H1 (cell line): ENCODE measurements at regions not wholly inside any gene's neighbourhood (a gene's known extent, or its start where the extent isn't known, plus 50 kb on each side); places are given as distances from the start of the nearest gene placed in this dataset.

Source experiments
- CTCF ChIA-PET: fragments of 300-600 bp; sonication (Branson Sonifier 250); formaldehyde crosslinking; loops from one replicate; lab custom pipeline; 2021; ENCODE audit not compliant: partially characterized antibody; lab: Charles Lee
- POLR2A ChIA-PET: fragments of 300-600 bp; sonication (Branson Sonifier 250); formaldehyde crosslinking; loops from one replicate; lab custom pipeline; 2021; ENCODE audit warnings: inconsistent platforms; ENCODE audit not compliant: partially characterized antibody; lab: Charles Lee
- DNase-seq, 2 experiments: peaks; one replicate each; pipeline versions ENCODE4 v3.0.0 to v3.0.0-alpha.2; 2010 to 2022; ENCODE audit warnings: low spot score in 2 of 2, low read depth in 1 of 2, mixed read lengths in 1 of 2
- FAIRE-seq: peaks from 2 replicates; lab custom pipeline; 2011; peaks lifted over from hg19 to GRCh38; lab: Jason Lieb, UNC
- H2AFZ ChIP-seq: 2 replicates; pipeline ENCODE4 v1.8.1; 2012; ENCODE audit warnings: low read length, inconsistent platforms
- H2AK5ac ChIP-seq: 2 replicates; pipeline ENCODE4 v1.6.1; 2013; ENCODE audit warnings: low read depth, low read length
- H2BK120ac ChIP-seq: replicated peaks from 2 replicates; pipeline ENCODE3; 2013; ENCODE audit warnings: low read depth, low read length, inconsistent platforms
- H2BK12ac ChIP-seq: 2 replicates; pipeline ENCODE4 v1.6.1; 2013; ENCODE audit warnings: low read depth, low read length
- H2BK15ac ChIP-seq: 2 replicates; pipeline ENCODE4 v1.6.1; 2013; ENCODE audit warnings: low read length
- H2BK20ac ChIP-seq: 2 replicates; pipeline ENCODE4 v1.6.1; 2013; ENCODE audit warnings: low read length
- H2BK5ac ChIP-seq: 2 replicates; pipeline ENCODE4 v1.6.1; 2013; ENCODE audit warnings: low read depth, low read length
- H3K14ac ChIP-seq: 2 replicates; pipeline ENCODE4 v1.6.1; 2013; ENCODE audit warnings: inconsistent platforms; ENCODE audit not compliant: insufficient read length
- H3K18ac ChIP-seq: 2 replicates; pipeline ENCODE4 v1.6.1; 2013; ENCODE audit warnings: low read length; ENCODE audit errors: extremely low read depth
- H3K23ac ChIP-seq: 2 replicates; pipeline ENCODE4 v1.6.1; 2013; ENCODE audit warnings: inconsistent platforms; ENCODE audit not compliant: insufficient read length
- H3K23me2 ChIP-seq: 2 replicates; pipeline ENCODE4 v1.6.1; 2013; ENCODE audit warnings: low read depth, low read length
- H3K27ac ChIP-seq: 2 replicates; pipeline ENCODE4 v1.6.1; 2011; ENCODE audit warnings: low read depth, low read length, inconsistent platforms
- H3K27me3 ChIP-seq, 4 experiments: replicated peaks in 1 of 4; 1 replicate in 1 of 4; 2 replicates in 3 of 4; pipeline versions ENCODE4 v1.6.1 to v1.8.1; 2011 to 2013; ENCODE audit warnings: low read length in 3 of 4, mild to moderate bottlenecking in 3 of 4, inconsistent platforms in 2 of 4, mixed read lengths in 2 of 4, moderate library complexity in 1 of 4; ENCODE audit not compliant: control insufficient read depth in 3 of 4, insufficient read depth in 3 of 4; ENCODE audit errors: extremely low read depth in 1 of 4
- H3K36me3 ChIP-seq, 4 experiments: 2 replicates each; pipeline versions ENCODE4 v1.6.1 to v1.8.1; 2011 to 2013; ENCODE audit warnings: mild to moderate bottlenecking in 4 of 4, low read length in 3 of 4, moderate library complexity in 2 of 4, control low read depth in 1 of 4, inconsistent platforms in 1 of 4; ENCODE audit not compliant: insufficient read depth in 4 of 4, control insufficient read depth in 2 of 4
- H3K4ac ChIP-seq: replicated peaks from 2 replicates; pipeline ENCODE3; 2013; ENCODE audit warnings: low read length, low read depth, mixed read lengths, inconsistent platforms; ENCODE audit not compliant: insufficient read length
- H3K4me1 ChIP-seq, 4 experiments: replicated peaks in 1 of 4; 1 replicate in 1 of 4; 2 replicates in 3 of 4; pipeline versions ENCODE4 v1.6.1 to v1.8.1; 2011 to 2013; ENCODE audit warnings: low read length in 3 of 4, inconsistent platforms in 2 of 4, mixed read lengths in 1 of 4; ENCODE audit not compliant: insufficient read depth in 4 of 4, control insufficient read depth in 3 of 4
- H3K4me2 ChIP-seq, 2 experiments: 2 replicates each; pipeline versions ENCODE4 v1.6.1 to v1.8.1; 2011 to 2013; ENCODE audit warnings: low read depth in 2 of 2, low read length in 2 of 2, control low read depth in 1 of 2, inconsistent platforms in 1 of 2, mild to moderate bottlenecking in 1 of 2; ENCODE audit not compliant: insufficient read depth in 1 of 2
- H3K4me3 ChIP-seq, 4 experiments: fragments of 200-600, 300-600 bp in 1 of 4; sonication (generic), shearing (Covaris generic), sonication (Bioruptor Twin) in 1 of 4; 2 replicates each; pipeline versions ENCODE4 v1.5.1 to v1.8.1; 2011 to 2016; ENCODE audit warnings: low read length in 4 of 4, low read depth in 3 of 4, control low read depth in 2 of 4, inconsistent platforms in 2 of 4, mild to moderate bottlenecking in 2 of 4, mixed read lengths in 1 of 4, moderate library complexity in 1 of 4; ENCODE audit not compliant: insufficient read depth in 2 of 4; ENCODE audit errors: extremely low read depth in 1 of 4
- H3K56ac ChIP-seq: replicated peaks from 2 replicates; pipeline ENCODE3; 2013; ENCODE audit warnings: low read depth, mild to moderate bottlenecking, mixed read lengths, low read length, inconsistent platforms; ENCODE audit not compliant: insufficient read length
- H3K79me1 ChIP-seq: 2 replicates; pipeline ENCODE4 v1.6.1; 2013; ENCODE audit warnings: low read depth, low read length, control low read depth
- H3K79me2 ChIP-seq, 2 experiments: 2 replicates each; pipeline versions ENCODE4 v1.6.1 to v1.8.1; 2012 to 2013; ENCODE audit warnings: low read length in 2 of 2, mild to moderate bottlenecking in 2 of 2, inconsistent platforms in 1 of 2; ENCODE audit not compliant: insufficient read depth in 2 of 2, control insufficient read depth in 1 of 2
- H3K9ac ChIP-seq, 4 experiments: replicated peaks in 1 of 4; 1 replicate in 1 of 4; 2 replicates in 3 of 4; pipeline versions ENCODE4 v1.6.1 to v1.8.1; 2011 to 2013; ENCODE audit warnings: low read depth in 3 of 4, low read length in 3 of 4, control low read depth in 2 of 4, mild to moderate bottlenecking in 2 of 4, moderate library complexity in 2 of 4, inconsistent platforms in 1 of 4; ENCODE audit errors: extremely low read depth in 1 of 4
- H3K9me3 ChIP-seq, 2 experiments: 2 replicates each; pipeline versions ENCODE4 v1.6.1 to v1.8.1; 2012 to 2013; ENCODE audit warnings: mild to moderate bottlenecking in 2 of 2, moderate library complexity in 2 of 2, control low read depth in 1 of 2, inconsistent platforms in 1 of 2, low read depth in 1 of 2, low read length in 1 of 2, mixed read lengths in 1 of 2; ENCODE audit not compliant: insufficient read depth in 2 of 2
- H4K20me1 ChIP-seq, 2 experiments: replicated peaks in 1 of 2; 2 replicates each; pipeline versions ENCODE3 to v1.8.1; 2011 to 2013; ENCODE audit warnings: inconsistent platforms in 2 of 2, low read length in 2 of 2, mild to moderate bottlenecking in 1 of 2; ENCODE audit not compliant: insufficient read depth in 2 of 2, control insufficient read depth in 1 of 2
- H4K5ac ChIP-seq: 2 replicates; pipeline ENCODE4 v1.6.1; 2013; ENCODE audit warnings: low read length, low read depth, mixed read lengths, inconsistent platforms; ENCODE audit not compliant: insufficient read length
- H4K8ac ChIP-seq: 2 replicates; pipeline ENCODE4 v1.8.0; 2013; ENCODE audit warnings: mild to moderate bottlenecking, moderate library complexity, low read length, inconsistent platforms; ENCODE audit not compliant: insufficient read depth; ENCODE audit errors: extremely low read depth
- H4K91ac ChIP-seq: replicated peaks from 2 replicates; pipeline ENCODE3; 2013; ENCODE audit warnings: low read length, mixed read lengths, inconsistent platforms; ENCODE audit not compliant: insufficient read length
- CTBP2 ChIP-seq: IDR thresholded peaks from 2 replicates; pipeline ENCODE4 v1.7.0; 2011; ENCODE audit warnings: borderline replicate concordance, mild to moderate bottlenecking, moderate library complexity, mixed read lengths, low read length; ENCODE audit not compliant: insufficient read depth, insufficient read length
- MAFK ChIP-seq: IDR thresholded peaks from 2 replicates; pipeline ENCODE4 v1.6.1; 2012; ENCODE audit warnings: low read depth, mild to moderate bottlenecking, improper control_type of control experiment, low read length
- SIRT6 ChIP-seq: IDR thresholded peaks from one replicate; pipeline ENCODE4 v1.7.1; 2012; ENCODE audit warnings: low read length, inconsistent platforms
- WGBS, 2 experiments: shearing (Covaris generic) in 1 of 2; methylation state at CpG; one replicate each; pipeline versions ENCODE4 v1.1.6 to v1.1.7; 2013 to 2015; ENCODE audit warnings: low lambda C conversion rate in 2 of 2, mixed read lengths in 2 of 2, inconsistent platforms in 1 of 2, low coverage in 1 of 2, missing lambda C conversion rate in 1 of 2; ENCODE audit not compliant: insufficient replicate concordance in 2 of 2, insufficient coverage in 1 of 2, insufficient read length in 1 of 2; ENCODE audit errors: extremely low coverage in 1 of 2, missing lambda C conversion rate in 1 of 2; 5-methylcytosine and 5-hydroxymethylcytosine counted together

GRCh38 chr5:71834601-71835000, 115.5 kb downstream of the CARTPT start:
- Histone ChIP-seq H3K9ac (no peak overlapping the region), H3K18ac (no peak overlapping the region), H3K79me2 (no peaks in the 10 kb centered on the region), H3K9me3 (no peaks in the 10 kb centered on the region), H3K36me3 (no peaks in the 10 kb centered on the region), H3K56ac (no peak overlapping the region), H4K8ac (no peak overlapping the region), H3K14ac (no peak overlapping the region), H4K20me1 (no peaks in the 10 kb centered on the region), H2BK20ac (no peak overlapping the region), H3K79me1 (no peaks in the 10 kb centered on the region), H3K23ac (no peak overlapping the region), H3K27me3 (no peaks in the 10 kb centered on the region), H4K5ac (no peak overlapping the region), H2BK120ac (no peak overlapping the region), H2BK5ac (no peak overlapping the region), H4K91ac (no peak overlapping the region), H3K23me2 (no peaks in the 10 kb centered on the region), H3K4me2 (no peak overlapping the region), H3K4ac (no peak overlapping the region), H2BK15ac (no peak overlapping the region), H2BK12ac (no peak overlapping the region), H3K27ac (no peak overlapping the region), H2AK5ac (no peak overlapping the region), H3K4me3 (no peak overlapping the region), H2AFZ (no peak overlapping the region), H3K4me1 (peaks cover 0 to 2% (median 0%) of the 10 kb centered on the region in 4 experiments; a peak in 1 of 7 replicates)
- FAIRE-seq (no peak), DNase-seq (no peak)
- ChIA-PET CTCF (no interaction called here), POLR2A (no interaction called here)
- WGBS, 2 experiments = 85% methylated on average over 2 of the region's 2 CpGs; no CpG with 5 or more reads in 1 of the 2 experiments
- TF ChIP-seq MAFK = no peak
- TF ChIP-seq CTBP2 = no peak
- no peak for TF ChIP-seq SIRT6
